NT2/D1 (cell line): ENCODE measurements at regions not wholly inside any gene's neighbourhood (a gene's known extent, or its start where the extent isn't known, plus 50 kb on each side); places are given as distances from the start of the nearest gene placed in this dataset.

Source experiments
- SUZ12 ChIP-seq: IDR thresholded peaks from 2 replicates; pipeline ENCODE4 v1.6.1; 2011; ENCODE audit not compliant: insufficient read length, insufficient read depth; ENCODE audit errors: extremely low read depth
- YY1 ChIP-seq: IDR thresholded peaks from 2 replicates; pipeline ENCODE4 v1.6.1; 2011; ENCODE audit not compliant: insufficient read length, insufficient read depth
- ZNF274 ChIP-seq: IDR thresholded peaks from 2 replicates; pipeline ENCODE4 v1.6.1; 2011; ENCODE audit warnings: mild to moderate bottlenecking, low read depth, low read length

DNA sequence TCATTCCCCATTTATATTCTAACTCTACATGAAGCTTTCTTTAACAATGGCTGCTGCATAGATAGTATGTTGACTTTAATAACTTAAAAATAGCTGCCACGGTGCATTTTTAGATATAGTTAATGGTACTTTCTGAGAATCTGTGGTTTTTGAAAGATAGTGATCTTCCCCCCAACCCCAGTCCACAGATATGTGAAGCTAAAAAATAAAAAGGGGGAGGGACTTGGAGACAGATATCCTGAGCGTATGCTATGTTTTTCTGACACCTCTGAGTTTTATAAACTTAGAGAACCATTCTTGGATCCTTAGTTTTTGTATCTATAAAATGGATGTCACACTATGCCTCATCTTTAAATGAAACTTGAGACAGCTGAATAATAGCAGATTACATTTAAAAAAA lies 120.5 kb downstream of the SNX18 start:
- TF ChIP-seq ZNF274 (no peak), SUZ12 (no peak), YY1 (no peak)
